DMS153 treated with DMSO at 0.1 percent for 48 hours (cell line): ENCODE measurements at regions not wholly inside any gene's neighbourhood (a gene's known extent, or its start where the extent isn't known, plus 50 kb on each side); places are given as distances from the start of the nearest gene placed in this dataset.

Experiments used
- DNase-seq: peaks from one replicate; lab custom pipeline; 2025; ENCODE audit not compliant: unreplicated experiment; lab: John Stamatoyannopoulos, UW

DNA sequence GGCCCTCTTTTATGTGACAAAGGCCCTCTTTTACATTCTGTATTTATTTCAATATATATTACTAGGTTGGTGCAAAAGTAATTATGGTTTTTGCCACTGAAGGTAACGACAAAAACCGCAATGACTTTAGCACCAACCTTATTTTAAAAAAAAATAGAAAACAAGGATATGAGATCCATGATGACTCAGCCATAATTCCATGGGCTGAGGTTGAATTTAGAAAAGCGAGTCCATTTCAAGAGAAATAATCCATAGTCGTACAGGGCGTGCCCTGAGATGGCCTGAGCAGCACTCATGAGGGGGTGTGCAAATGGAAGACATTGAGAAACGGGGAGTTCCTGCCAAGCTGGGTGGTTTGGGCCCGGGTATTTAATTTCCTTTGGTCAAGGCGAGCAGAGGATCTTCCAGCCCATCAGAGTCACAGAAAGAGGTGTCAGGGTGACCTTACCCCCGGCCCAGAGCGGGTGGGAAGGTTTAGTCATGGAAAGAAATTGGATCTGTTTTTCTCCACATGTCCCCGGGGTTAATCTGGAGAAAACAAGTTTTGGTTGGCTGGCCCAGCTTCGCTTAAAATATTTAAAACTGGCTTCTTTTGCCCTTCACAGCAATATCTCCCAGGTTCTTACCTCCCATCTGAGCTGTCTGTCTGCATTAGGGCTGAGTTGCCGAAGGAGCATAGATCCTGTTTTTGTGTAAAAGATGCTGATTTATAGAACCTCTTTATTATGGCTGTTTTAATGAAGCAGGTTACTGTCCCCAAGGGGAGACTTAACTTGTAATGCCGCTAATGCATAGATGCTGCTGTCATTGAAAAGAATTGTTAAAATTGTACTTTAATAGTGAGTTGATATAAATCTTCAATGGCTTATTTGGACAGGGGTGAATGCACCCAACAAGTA is 255.6 kb downstream of the PREX1 start:
- no peak for DNase-seq

- DNase-seq, result no peak
Measured at GRCh38 chr20:48569679-48570078, 258.1 kb downstream of the PREX1 start.

DNA sequence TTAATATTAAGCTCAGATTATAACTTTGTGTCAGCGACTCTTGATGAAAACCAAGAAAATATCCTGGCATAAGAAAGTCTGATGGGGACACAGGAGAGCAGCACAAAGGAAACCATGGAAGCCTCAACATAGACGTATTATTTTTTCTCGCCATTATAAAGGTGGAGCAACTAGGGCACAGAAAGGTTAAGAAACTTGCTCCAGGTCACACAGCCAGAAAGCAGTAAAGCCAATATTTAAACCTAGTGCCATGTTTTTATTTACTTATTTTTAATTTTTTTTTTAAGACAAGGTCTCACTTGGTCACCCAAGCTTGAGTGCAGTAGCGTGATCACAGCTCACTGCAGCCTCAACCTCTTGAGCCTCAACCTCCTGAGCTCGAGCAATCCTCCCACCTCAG is 259.3 kb downstream of the PREX1 start:
- no peak for DNase-seq

- DNase-seq, result no peak
Measured at GRCh38 chr20:48567145-48567544, 260.7 kb downstream of the PREX1 start.

DNA sequence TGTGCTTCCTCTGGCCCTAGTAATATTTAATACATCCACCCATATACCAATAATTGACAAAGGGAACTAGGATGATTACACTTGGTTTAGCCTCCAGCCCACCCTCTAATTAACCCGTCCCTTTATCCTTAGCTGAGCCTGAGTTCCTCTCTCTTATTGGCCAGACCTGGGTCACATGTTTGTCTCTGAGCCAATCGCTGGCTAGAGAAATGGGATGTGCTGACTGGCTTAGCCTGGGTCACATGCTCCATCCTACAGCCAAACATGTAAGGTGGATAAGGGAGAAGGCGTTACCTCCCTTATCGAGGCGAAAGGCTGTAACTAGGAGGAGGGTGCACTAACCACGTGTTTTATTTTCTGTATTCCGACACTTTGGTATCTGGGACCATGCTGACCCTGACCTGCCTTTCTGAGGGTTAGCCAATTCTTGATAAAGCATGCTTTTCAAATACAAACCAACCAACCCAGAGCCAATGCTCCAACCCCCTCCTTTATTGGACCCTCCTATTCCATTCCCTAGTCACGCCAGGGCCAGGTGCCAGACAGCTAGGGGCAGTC is 262.7 kb downstream of the PREX1 start:
- no peak for DNase-seq

DNA sequence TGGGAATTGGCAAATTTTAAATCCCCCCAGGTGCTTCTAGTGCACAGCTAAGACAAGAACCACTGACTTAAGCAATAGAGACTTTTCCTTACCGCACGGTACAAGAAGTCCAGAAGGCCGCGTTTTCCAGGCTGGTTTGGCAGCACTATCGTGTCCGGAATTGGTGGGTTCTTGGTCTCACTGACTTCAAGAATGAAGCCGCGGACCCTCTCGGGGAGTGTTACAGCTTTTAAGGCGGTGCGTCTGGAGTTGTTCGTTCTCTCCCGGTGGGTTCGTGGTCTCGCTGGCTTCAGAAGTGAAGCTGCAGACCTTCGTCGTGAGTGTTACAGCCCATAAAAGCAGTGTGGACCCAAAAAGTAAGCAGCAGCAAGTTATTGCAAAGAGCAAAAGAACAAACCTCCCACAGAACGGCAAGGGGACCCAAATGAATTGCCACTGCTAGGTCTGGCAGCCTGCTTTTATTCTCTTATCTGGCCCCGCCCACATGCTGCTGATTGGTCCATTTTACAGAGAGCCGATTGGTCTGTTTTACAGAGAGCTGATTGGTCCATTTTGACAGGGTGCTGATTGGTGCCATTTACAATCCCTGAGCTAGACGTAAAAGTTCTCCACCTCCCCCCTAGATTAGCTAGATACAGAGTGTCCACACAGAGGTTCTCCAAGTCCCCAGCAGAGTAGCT is 264.5 kb downstream of the PREX1 start:
- DNase-seq, result no peak

GRCh38 chr20:48562586-48563116 is 265.1 kb downstream of the PREX1 start:
- no peak for DNase-seq

- DNase-seq, result no peak
Measured at GRCh38 chr20:48558906-48559305, 268.9 kb downstream of the PREX1 start.

- DNase-seq, result no peak
Measured at GRCh38 chr20:48557380-48557779, 270.4 kb downstream of the PREX1 start.

GRCh38 chr20:48556956-48557355 is 270.8 kb downstream of the PREX1 start:
- no peak for DNase-seq

DNA sequence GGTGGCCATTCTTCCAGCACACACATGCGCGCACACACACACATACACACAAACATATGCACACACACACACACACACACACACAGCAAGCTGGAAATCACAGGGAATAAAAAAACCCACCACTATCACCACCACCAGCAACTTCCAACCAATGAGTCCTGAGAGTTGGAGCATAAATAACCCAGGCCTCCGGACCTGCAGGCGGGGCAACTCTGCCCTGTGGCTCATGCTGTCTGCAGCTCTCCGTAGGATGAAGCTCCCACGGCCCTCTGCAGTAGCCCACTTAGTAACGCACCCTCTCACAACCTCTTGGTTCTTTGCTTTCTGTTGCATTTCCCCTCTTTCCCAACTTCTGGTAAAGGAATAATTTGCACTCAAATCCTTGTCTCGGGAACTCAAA is 275.2 kb downstream of the PREX1 start:
- no peak for DNase-seq

DNA sequence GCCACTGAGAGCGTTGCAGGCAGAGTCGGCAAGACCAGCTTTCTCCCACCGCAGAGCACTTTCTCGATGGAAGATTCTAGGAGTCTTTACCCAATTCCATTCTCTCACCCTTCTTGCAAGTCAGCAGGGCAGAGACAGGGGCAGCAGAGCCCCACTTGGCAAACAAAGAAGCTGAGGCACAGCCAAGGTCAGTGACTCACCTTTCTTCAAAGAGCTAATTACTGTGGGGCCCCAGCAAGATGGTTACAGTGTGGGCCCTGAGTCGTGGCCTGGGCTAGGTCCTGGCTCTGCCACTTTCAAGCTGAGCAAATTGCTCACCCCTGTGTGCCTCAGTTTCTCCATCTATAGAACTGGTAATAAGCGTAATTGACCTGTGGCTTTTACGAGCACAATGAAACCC is 277.0 kb downstream of the PREX1 start:
- no peak for DNase-seq

DNA sequence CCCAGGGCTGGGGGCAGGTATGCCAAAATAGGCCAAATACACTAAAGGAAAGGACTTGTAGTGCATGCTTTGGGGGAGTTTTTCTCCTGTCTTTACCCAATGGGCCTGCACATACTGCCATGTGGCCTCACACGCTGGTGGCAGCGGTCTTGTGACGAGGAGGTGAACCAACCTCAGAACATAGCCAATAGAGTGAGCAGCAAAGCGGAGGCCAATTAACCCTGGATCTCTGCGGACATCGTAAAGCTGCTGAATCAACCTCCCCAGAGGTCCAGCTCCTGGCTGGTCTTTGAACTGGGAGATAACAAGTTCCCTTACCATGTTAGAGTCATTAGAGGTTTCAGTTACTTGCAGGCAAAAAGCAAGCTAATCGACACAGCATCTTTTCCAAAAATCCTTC is 280.1 kb downstream of the PREX1 start:
- DNase-seq, result no peak

GRCh38 chr20:48544402-48545339 is 283.1 kb downstream of the PREX1 start:
- DNase-seq, result peak; percentile 41

- no peak for DNase-seq
Measured at GRCh38 chr20:48541581-48542071, 286.2 kb downstream of the PREX1 start.

DNA sequence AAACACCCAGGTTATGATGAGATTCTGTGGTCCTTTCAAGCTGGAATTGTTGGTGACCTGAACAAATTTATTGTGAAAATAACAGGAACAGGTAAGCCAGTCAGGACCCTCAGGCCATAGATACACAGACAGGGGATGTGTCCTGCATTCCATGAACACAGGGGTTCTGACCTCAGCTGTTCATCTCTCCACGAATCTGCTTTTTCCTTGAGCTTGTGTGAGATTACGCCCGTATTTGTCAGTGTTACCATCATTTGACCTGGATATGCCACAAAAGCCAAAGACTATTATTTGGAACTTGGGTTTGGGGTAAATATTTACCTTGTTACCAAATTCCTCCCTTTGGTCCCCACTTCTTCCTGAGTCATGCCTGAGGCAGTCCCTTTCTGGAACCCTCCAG is 288.9 kb downstream of the PREX1 start:
- no peak for DNase-seq

- no peak for DNase-seq
Measured at GRCh38 chr20:48538058-48538825, 289.6 kb downstream of the PREX1 start.

DNA sequence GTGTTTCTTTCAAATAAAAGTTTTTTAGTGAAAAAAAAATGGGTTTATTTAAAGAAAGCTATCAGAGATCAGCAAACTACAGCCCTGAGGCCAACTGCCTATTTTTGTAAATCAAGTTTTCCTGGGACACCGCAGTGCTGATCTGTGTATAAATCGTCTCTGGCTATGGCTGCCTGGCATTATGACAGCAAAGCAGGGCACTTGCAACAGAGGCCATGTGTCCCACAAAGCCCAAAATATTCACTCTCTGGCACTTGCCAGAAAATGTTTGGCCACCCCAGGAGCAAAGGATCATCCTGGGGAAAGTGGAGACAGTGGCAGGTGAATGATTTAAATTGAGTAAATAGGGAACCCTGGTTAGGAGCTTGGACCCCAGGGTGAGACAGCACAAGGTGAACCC is 291.6 kb downstream of the PREX1 start:
- no peak for DNase-seq

GRCh38 chr20:48535556-48535955 is 292.2 kb downstream of the PREX1 start:
- no peak for DNase-seq

DNA sequence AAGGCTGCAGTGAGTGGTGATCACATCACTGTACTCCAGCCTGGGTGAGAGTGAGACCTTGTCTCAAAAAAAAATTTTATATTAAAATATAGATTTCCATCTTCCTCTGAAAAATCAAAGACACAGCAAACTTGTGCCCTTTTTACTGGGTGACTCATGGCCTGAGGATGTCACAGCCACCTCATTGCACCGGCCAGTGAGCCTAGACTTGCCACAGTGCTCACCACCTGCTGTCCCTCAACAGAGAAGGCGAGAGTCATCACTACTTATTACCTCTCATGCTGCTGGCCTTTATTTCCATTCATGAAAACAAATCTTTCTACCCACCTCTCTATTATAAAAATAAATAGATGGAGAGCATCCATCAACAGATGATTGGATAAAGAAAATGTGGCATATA is 295.8 kb downstream of the PREX1 start:
- no peak for DNase-seq
